Activated naive CD4-positive, alpha-beta T cell treated with anti-CD3 and anti-CD28 coated beads, Interleukin-2, amount 10 ng/mL, durations not matched to agents 7 days and 5 days (primary cell): ENCODE measurements at regions not wholly inside any gene's neighbourhood (a gene's known extent, or its start where the extent isn't known, plus 50 kb on each side); places are given as distances from the start of the nearest gene placed in this dataset.

Experiments used
- CTCF ChIA-PET: fragments of 350-600 bp; sonication (Branson Sonifier 250); formaldehyde crosslinking; loops from one replicate; lab custom pipeline; 2021; ENCODE audit warnings: antibody characterized with exemption; lab: Charles Lee
- DNase-seq: peaks from one replicate; pipeline ENCODE4 v3.0.0-alpha.2; 2020
- H3K27ac Mint-ChIP-seq: one replicate; pipeline ENCODE4 v1.8.0; 2021; ENCODE audit warnings: mild to moderate bottlenecking, moderate library complexity, mixed read lengths
- H3K27me3 Mint-ChIP-seq: one replicate; pipeline ENCODE4 v1.8.0; 2021; ENCODE audit warnings: mild to moderate bottlenecking, mixed read lengths
- H3K36me3 Mint-ChIP-seq: one replicate; pipeline ENCODE4 v1.8.0; 2021; ENCODE audit warnings: mixed read lengths
- H3K4me1 Mint-ChIP-seq: one replicate; pipeline ENCODE4 v1.8.0; 2021; ENCODE audit warnings: mixed read lengths
- H3K4me3 Mint-ChIP-seq: one replicate; pipeline ENCODE4 v1.8.0; 2021; ENCODE audit warnings: mild to moderate bottlenecking, moderate library complexity, mixed read lengths
- H3K9me3 Mint-ChIP-seq: one replicate; pipeline ENCODE4 v1.8.0; 2021; ENCODE audit warnings: mixed read lengths

GRCh38 chr4:112968451-112969159 lies 80.8 kb upstream of the ANK2 start:
- no peaks in the 10 kb centered on the region for H3K4me1 Mint-ChIP-seq
- no peak for DNase-seq
- no peaks in the 10 kb centered on the region for H3K27me3 Mint-ChIP-seq
- no peak overlapping the region for H3K27ac Mint-ChIP-seq
- no peak overlapping the region for H3K4me3 Mint-ChIP-seq
- no peaks in the 10 kb centered on the region for H3K36me3 Mint-ChIP-seq
- H3K9me3 Mint-ChIP-seq = peaks cover 2% of the 10 kb centered on the region
- CTCF ChIA-PET = no interaction called here

GRCh38 chr4:112970903-112971302 lies 78.5 kb upstream of the ANK2 start:
- H3K9me3 Mint-ChIP-seq = no peaks in the 10 kb centered on the region
- no peaks in the 10 kb centered on the region for H3K27me3 Mint-ChIP-seq
- no peaks in the 10 kb centered on the region for H3K36me3 Mint-ChIP-seq
- DNase-seq = no peak
- no peak overlapping the region for H3K27ac Mint-ChIP-seq
- no peaks in the 10 kb centered on the region for H3K4me1 Mint-ChIP-seq
- CTCF ChIA-PET = no interaction called here
- no peak overlapping the region for H3K4me3 Mint-ChIP-seq

GRCh38 chr4:112973750-112974251 lies 75.7 kb upstream of the ANK2 start:
- CTCF ChIA-PET = no interaction called here
- no peaks in the 10 kb centered on the region for H3K27me3 Mint-ChIP-seq
- no peaks in the 10 kb centered on the region for H3K4me1 Mint-ChIP-seq
- no peak overlapping the region for H3K4me3 Mint-ChIP-seq
- H3K27ac Mint-ChIP-seq = no peak overlapping the region
- H3K9me3 Mint-ChIP-seq = no peaks in the 10 kb centered on the region
- DNase-seq = no peak
- H3K36me3 Mint-ChIP-seq = no peaks in the 10 kb centered on the region

- no peak overlapping the region for H3K4me3 Mint-ChIP-seq
- H3K27me3 Mint-ChIP-seq = no peaks in the 10 kb centered on the region
These were observed 73.7 kb upstream of the ANK2 start for GRCh38 chr4:112975567-112976355.

GRCh38 chr4:112978691-112979472 lies 70.6 kb upstream of the ANK2 start:
- DNase-seq = no peak

More at GRCh38 chr4:112975567-112976355, 73.7 kb upstream of the ANK2 start:
- Mint-ChIP-seq H3K9me3 (no peaks in the 10 kb centered on the region), H3K4me1 (no peaks in the 10 kb centered on the region), H3K36me3 (no peaks in the 10 kb centered on the region), H3K27ac (no peak overlapping the region)
- DNase-seq = no peak
- CTCF ChIA-PET = no interaction called here

GRCh38 chr4:112979881-112980421 lies 69.5 kb upstream of the ANK2 start:
- no peaks in the 10 kb centered on the region for H3K36me3 Mint-ChIP-seq
- DNase-seq = no peak
- H3K9me3 Mint-ChIP-seq = no peaks in the 10 kb centered on the region
- no peak overlapping the region for H3K4me3 Mint-ChIP-seq
- no peak overlapping the region for H3K27ac Mint-ChIP-seq
- no peaks in the 10 kb centered on the region for H3K27me3 Mint-ChIP-seq
- CTCF ChIA-PET = no interaction called here
- H3K4me1 Mint-ChIP-seq = no peaks in the 10 kb centered on the region

More at GRCh38 chr4:112978691-112979472, 70.6 kb upstream of the ANK2 start:
- H3K4me3 Mint-ChIP-seq = no peak overlapping the region
- no peak overlapping the region for H3K27ac Mint-ChIP-seq
- CTCF ChIA-PET = no interaction called here
- H3K4me1 Mint-ChIP-seq = no peaks in the 10 kb centered on the region
- H3K9me3 Mint-ChIP-seq = no peaks in the 10 kb centered on the region
- no peaks in the 10 kb centered on the region for H3K36me3 Mint-ChIP-seq
- H3K27me3 Mint-ChIP-seq = no peaks in the 10 kb centered on the region

GRCh38 chr4:112982680-112983079 lies 66.8 kb upstream of the ANK2 start:
- Mint-ChIP-seq H3K27ac (no peak overlapping the region), H3K9me3 (no peaks in the 10 kb centered on the region), H3K36me3 (no peaks in the 10 kb centered on the region), H3K4me1 (no peaks in the 10 kb centered on the region), H3K4me3 (no peak overlapping the region), H3K27me3 (peaks cover 3% of the 10 kb centered on the region)
- CTCF ChIA-PET = no interaction called here
- DNase-seq = no peak

GRCh38 chr4:112994732-112995464 lies 54.6 kb upstream of the ANK2 start:
- Mint-ChIP-seq H3K4me3 (no peak overlapping the region), H3K27ac (no peak overlapping the region), H3K36me3 (no peaks in the 10 kb centered on the region), H3K4me1 (no peaks in the 10 kb centered on the region), H3K9me3 (no peaks in the 10 kb centered on the region), H3K27me3 (no peaks in the 10 kb centered on the region)
- no peak for DNase-seq
- CTCF ChIA-PET = no interaction called here
